Kidney (tissue), 13 donors: ENCODE measurements at regions not wholly inside any gene's neighbourhood (a gene's known extent, or its start where the extent isn't known, plus 50 kb on each side); places are given as distances from the start of the nearest gene placed in this dataset.

Experiments
- DNase-seq, 5 donors: peaks; one replicate each; pipeline ENCODE4 v3.0.0-alpha.2; 2013 to 2020
- FAIRE-seq: peaks from 2 replicates; lab custom pipeline; 2012; peaks lifted over from hg19 to GRCh38; lab: Jason Lieb, UNC
- H3K27ac ChIP-seq, 2 donors: one replicate each; pipeline ENCODE4 v1.7.0; 2013; ENCODE audit warnings: low read depth in 2 of 2, low read length in 2 of 2, inconsistent platforms in 1 of 2
- H3K27me3 ChIP-seq: one replicate; pipeline ENCODE4 v1.7.1; 2013; ENCODE audit warnings: low read length, inconsistent platforms; ENCODE audit not compliant: control insufficient read depth, insufficient read depth
- H3K36me3 ChIP-seq, 3 donors: one replicate each; pipeline versions ENCODE4 v1.7.0 to v1.7.1; 2013; ENCODE audit warnings: low read length in 3 of 3, control low read depth in 1 of 3, inconsistent platforms in 1 of 3; ENCODE audit not compliant: insufficient read depth in 3 of 3, control insufficient read depth in 2 of 3
- H3K4me1 ChIP-seq, 3 donors: one replicate each; pipeline versions ENCODE4 v1.7.0 to v1.7.1; 2013; ENCODE audit warnings: low read length in 3 of 3, inconsistent platforms in 1 of 3, low read depth in 1 of 3; ENCODE audit not compliant: control insufficient read depth in 2 of 3, insufficient read depth in 2 of 3
- H3K4me3 ChIP-seq, 3 donors: one replicate each; pipeline versions ENCODE4 v1.7.0 to v1.8.1; 2013; ENCODE audit warnings: low read length in 3 of 3, control low read depth in 1 of 3, inconsistent platforms in 1 of 3
- H3K9ac ChIP-seq, 3 donors: one replicate each; pipeline versions ENCODE4 v1.7.0 to v1.7.1; 2013; ENCODE audit warnings: low read length in 3 of 3, control low read depth in 1 of 3, inconsistent platforms in 1 of 3
- H3K9me3 ChIP-seq, 3 donors: one replicate each; pipeline versions ENCODE4 v1.7.0 to v1.7.1; 2013; ENCODE audit warnings: low read length in 3 of 3, control low read depth in 1 of 3, inconsistent platforms in 1 of 3; ENCODE audit not compliant: control insufficient read depth in 2 of 3, insufficient read depth in 1 of 3
- CTCF ChIP-seq: IDR thresholded peaks from 3 replicates; pipeline ENCODE4 v1.5.1; 2012; ENCODE audit warnings: mild to moderate bottlenecking, moderate library complexity, borderline replicate concordance; ENCODE audit not compliant: insufficient read depth; ENCODE audit errors: extremely low read depth
- intact Hi-C: fragments of 100-400 bp; cut with DNase I; formaldehyde crosslinking; loops from one replicate; pipeline ENCODE4 v1.11.1; 2022
- donor health status: control.
- donor health status: control.
- donor health status: control.
- donor health status: control.
- donor health status: control.
- donor health status: DM: yes; HTN: yes; CAD: no.
- donor health status: Normal renal cell carcinoma (clear cell type).

GRCh38 chr4:81974523-81974922, 399.3 kb downstream of the HNRNPD start:
- no peaks in the 10 kb centered on the region for H3K4me1 ChIP-seq
- TF ChIP-seq CTCF: no peak
- FAIRE-seq: no peak
- no peaks in the 10 kb centered on the region for H3K9me3 ChIP-seq
- no peak overlapping the region for H3K4me3 ChIP-seq
- H3K36me3 ChIP-seq: no peaks in the 10 kb centered on the region
- H3K27me3 ChIP-seq: no peaks in the 10 kb centered on the region
- DNase-seq: no peak
- no peak overlapping the region for H3K9ac ChIP-seq
- H3K27ac ChIP-seq: no peak overlapping the region
- intact Hi-C loops: no loop called here

GRCh38 chr4:81971637-81972381, 402.0 kb downstream of the HNRNPD start:
- no peaks in the 10 kb centered on the region for H3K9me3 ChIP-seq
- no peak overlapping the region for H3K4me3 ChIP-seq
- no peak for TF ChIP-seq CTCF
- DNase-seq (no peak), FAIRE-seq (no peak)
- no peaks in the 10 kb centered on the region for H3K4me1 ChIP-seq
- no peaks in the 10 kb centered on the region for H3K36me3 ChIP-seq
- intact Hi-C loops: no loop called here
- no peak overlapping the region for H3K27ac ChIP-seq
- H3K27me3 ChIP-seq: no peaks in the 10 kb centered on the region
- H3K9ac ChIP-seq: no peak overlapping the region

GRCh38 chr4:81971061-81971460, 402.7 kb downstream of the HNRNPD start:
- Histone ChIP-seq H3K9me3 (no peaks in the 10 kb centered on the region), H3K4me3 (no peak overlapping the region), H3K27me3 (no peaks in the 10 kb centered on the region), H3K4me1 (no peaks in the 10 kb centered on the region), H3K36me3 (no peaks in the 10 kb centered on the region), H3K9ac (no peak overlapping the region), H3K27ac (no peak overlapping the region)
- no peak for TF ChIP-seq CTCF
- no peak for DNase-seq
- intact Hi-C loops: no loop called here
- FAIRE-seq: no peak

- intact Hi-C loops: no loop called here
- Histone ChIP-seq H3K9me3 (no peaks in the 10 kb centered on the region), H3K9ac (no peak overlapping the region), H3K4me3 (no peak overlapping the region), H3K27me3 (no peaks in the 10 kb centered on the region), H3K36me3 (no peaks in the 10 kb centered on the region), H3K27ac (no peak overlapping the region), H3K4me1 (no peaks in the 10 kb centered on the region)
- no peak for TF ChIP-seq CTCF
- DNase-seq (no peak), FAIRE-seq (no peak)
Observed at GRCh38 chr4:81970454-81970853, 403.3 kb downstream of the HNRNPD start.
